ENCODE measurements at regions not wholly inside any gene's neighbourhood (a gene's known extent, or its start where the extent isn't known, plus 50 kb on each side); places are given as distances from the start of the nearest gene placed in this dataset.
"Not testable (repeated sequence)": the region's sequence is repeated elsewhere in the genome, so short reads cannot be mapped to it uniquely, and the experiment has no call there.

- intact Hi-C loops (cut with DNase I): no loop called here
- H3K4me1 ChIP-seq (ENCODE audit: insufficient read depth): no peaks in the 10 kb centered on the region
- 58 to 64% (median 62%) methylated on average over 5 of the region's 5 CpGs for WGBS, 3 donors
- no peaks in the 10 kb centered on the region for H3K9me3 ChIP-seq
- TF ChIP-seq CTCF (IDR thresholded peaks at IDR 0.05) (no peak), POLR2A (IDR thresholded peaks at IDR 0.05) (no peak), EP300 (IDR thresholded peaks at IDR 0.05) (no peak)
- no peak overlapping the region for H3K4me3 ChIP-seq
- DNase-seq: no peak
- no peak overlapping the region for H3K27ac ChIP-seq
- no peaks in the 10 kb centered on the region for H3K36me3 ChIP-seq
- no peaks in the 10 kb centered on the region for H3K27me3 ChIP-seq
These were observed 55.4 kb upstream of the PAX8 start for GRCh38 chr2:113334147-113334546.

GRCh38 chr2:113333735-113334134 is 55.0 kb upstream of the PAX8 start:
- H3K4me3 ChIP-seq; H3K4me1 ChIP-seq (ENCODE audit: insufficient read depth); DNase-seq; H3K27ac ChIP-seq; H3K36me3 ChIP-seq; H3K9me3 ChIP-seq; intact Hi-C loops (cut with DNase I); H3K27me3 ChIP-seq: not testable (repeated sequence)
- 63 to 76% (median 73%) methylated on average over 5 of the region's 5 CpGs for WGBS, 3 donors

DNA sequence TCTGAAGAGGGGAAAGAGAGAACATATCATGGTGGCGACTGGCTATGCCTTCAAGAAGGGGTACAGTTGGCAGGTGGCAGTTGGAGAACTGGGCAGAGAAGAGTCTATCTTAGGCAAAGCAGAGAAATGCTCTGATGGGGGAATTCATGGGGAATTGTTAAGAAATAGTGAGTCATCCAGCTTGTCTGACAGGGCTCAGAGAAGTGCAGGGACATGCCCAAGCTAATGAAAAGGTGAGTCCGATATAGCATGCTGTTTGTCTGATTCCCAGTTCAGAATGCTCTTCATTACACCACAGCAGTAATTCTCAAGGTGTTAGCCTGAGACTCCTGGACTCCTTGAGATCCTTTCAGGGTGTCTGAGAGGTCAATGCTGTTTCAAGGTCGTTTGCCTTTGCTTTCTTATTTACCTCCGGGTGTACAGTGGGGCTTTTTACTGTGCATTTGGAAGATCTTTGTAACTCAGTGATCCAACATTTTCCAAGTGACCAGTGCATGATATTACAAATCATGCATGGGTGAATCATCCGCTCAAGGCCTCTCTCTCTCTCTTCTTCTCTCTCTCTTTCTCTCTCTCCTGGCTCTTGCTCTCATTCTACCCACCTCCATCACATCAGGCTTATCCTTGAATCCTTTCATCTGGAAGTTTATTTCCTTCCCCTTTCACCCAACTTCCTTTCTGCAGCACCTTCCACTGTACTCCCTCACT is 51.5 kb upstream of the PAX8 start:
- H3K36me3 ChIP-seq; H3K9me3 ChIP-seq; H3K27ac ChIP-seq; H3K4me3 ChIP-seq; H3K4me1 ChIP-seq (ENCODE audit: insufficient read depth); DNase-seq; H3K27me3 ChIP-seq; intact Hi-C loops (cut with DNase I): not testable (repeated sequence)
- WGBS, 3 donors: 64 to 68% (median 65%) methylated on average over 5 of the region's 5 CpGs

GRCh38 chr2:113328973-113329372 is 50.3 kb upstream of the PAX8 start:
- H3K27me3 ChIP-seq; H3K4me1 ChIP-seq (ENCODE audit: insufficient read depth); H3K27ac ChIP-seq; DNase-seq; intact Hi-C loops (cut with DNase I); H3K36me3 ChIP-seq; H3K4me3 ChIP-seq; H3K9me3 ChIP-seq: not testable (repeated sequence)
- WGBS, 3 donors: 73 to 78% (median 75%) methylated on average over 9 of the region's 9 CpGs

- WGBS, 3 donors: 86 to 97% (median 91%) methylated on average over 1 of the region's 1 CpG
These were observed 49.9 kb upstream of the PAX8 start for GRCh38 chr2:113328572-113328971.

More at GRCh38 chr2:113328572-113328971, 49.9 kb upstream of the PAX8 start:
- H3K36me3 ChIP-seq; H3K9me3 ChIP-seq; H3K4me1 ChIP-seq (ENCODE audit: insufficient read depth); H3K27me3 ChIP-seq; H3K27ac ChIP-seq; H3K4me3 ChIP-seq; intact Hi-C loops (cut with DNase I); DNase-seq: not testable (repeated sequence)
